HG02798 (cell line): ENCODE measurements at regions not wholly inside any gene's neighbourhood (a gene's known extent, or its start where the extent isn't known, plus 50 kb on each side); places are given as distances from the start of the nearest gene placed in this dataset.
A peak's percentile ranks its signal among the peaks of the same experiment; 100 is the strongest.

ENCODE experiments used
- ATAC-seq: cut with Tn5 transposase; IDR thresholded peaks from one replicate; pipeline ENCODE4 v1.9.1; 2021; ENCODE audit warnings: mild to moderate bottlenecking; ENCODE audit not compliant: unreplicated experiment, poor library complexity

GRCh38 chr7:127447326-127447945 is 54.9 kb upstream of the ZNF800 start:
- ATAC-seq = peak; percentile 100

GRCh38 chr7:127446842-127447241 is 54.3 kb upstream of the ZNF800 start:
- ATAC-seq = no peak
